Tibial artery (tissue), 4 donors: ENCODE measurements at regions not wholly inside any gene's neighbourhood (a gene's known extent, or its start where the extent isn't known, plus 50 kb on each side); places are given as distances from the start of the nearest gene placed in this dataset.

Experiments used
- DNase-seq, 2 donors: peaks; one replicate each; pipeline ENCODE4 v3.0.0-alpha.2; 2019
- H3K27ac ChIP-seq, 2 donors: fragments of 200-600 bp; sonication (generic) in 1 of 2; 1 replicate in 1 of 2; 2 replicates in 1 of 2; pipeline ENCODE4 v1.5.1; 2018 to 2019; ENCODE audit warnings: mild to moderate bottlenecking in 1 of 2
- H3K27me3 ChIP-seq, 2 donors: fragments of 200-600 bp; sonication (generic) in 1 of 2; one replicate each; pipeline versions ENCODE4 v1.5.1 to v1.6.0; 2016 to 2019
- H3K36me3 ChIP-seq, 3 donors: fragments of 200-600 bp; sonication (generic) in 2 of 3; one replicate each; pipeline ENCODE4 v1.5.1; 2016 to 2019; ENCODE audit warnings: mild to moderate bottlenecking in 2 of 3
- H3K4me1 ChIP-seq, 4 donors: fragments of 200-600 bp; sonication (generic) in 2 of 4; 1 replicate in 3 of 4; 2 replicates in 1 of 4; pipeline ENCODE4 v1.5.1; 2016 to 2019
- H3K4me3 ChIP-seq, 2 donors: fragments of 200-600 bp; sonication (generic) in 1 of 2; 1 replicate in 1 of 2; 2 replicates in 1 of 2; pipeline ENCODE4 v1.5.1; 2018 to 2019; ENCODE audit warnings: mild to moderate bottlenecking in 2 of 2
- H3K9me3 ChIP-seq, 3 donors: fragments of 200-600 bp; sonication (generic) in 1 of 3; one replicate each; pipeline ENCODE4 v1.5.1; 2016 to 2019
- CTCF ChIP-seq, 2 experiments: fragments of 200-600 bp in 1 of 2; fragments of 450-650 bp in 1 of 2; IDR thresholded peaks; one replicate each; pipeline ENCODE4 v1.5.1; 2017 to 2019; ENCODE audit warnings: antibody characterized with exemption in 2 of 2, mild to moderate bottlenecking in 1 of 2, moderate library complexity in 1 of 2
- intact Hi-C: fragments of 100-400 bp; cut with DNase I; formaldehyde crosslinking; loops from one replicate; pipeline ENCODE4 v1.15.0; 2023; ENCODE audit warnings: low total_unique reads

- intact Hi-C loops: no loop called here
- Histone ChIP-seq H3K36me3 (no peaks in the 10 kb centered on the region), H3K9me3 (no peaks in the 10 kb centered on the region), H3K27me3 (no peaks in the 10 kb centered on the region), H3K4me1 (no peaks in the 10 kb centered on the region), H3K27ac (no peak overlapping the region), H3K4me3 (no peak overlapping the region)
- no peak for DNase-seq
- TF ChIP-seq CTCF (IDR thresholded peaks at IDR 0.05): no peak
Measured at GRCh38 chr2:47250586-47251403, 74.5 kb upstream of the CALM2 start.

- H3K4me1 ChIP-seq: no peaks in the 10 kb centered on the region
- no peaks in the 10 kb centered on the region for H3K9me3 ChIP-seq
- no peaks in the 10 kb centered on the region for H3K36me3 ChIP-seq
- no peak for DNase-seq
- H3K27ac ChIP-seq: no peak overlapping the region
- no peaks in the 10 kb centered on the region for H3K27me3 ChIP-seq
- TF ChIP-seq CTCF (IDR thresholded peaks at IDR 0.05): no peak
- intact Hi-C loops: no loop called here
- no peak overlapping the region for H3K4me3 ChIP-seq
Measured at GRCh38 chr2:47249931-47250330, 73.6 kb upstream of the CALM2 start.

GRCh38 chr2:47249157-47249900 is 73.0 kb upstream of the CALM2 start:
- Histone ChIP-seq H3K9me3 (no peaks in the 10 kb centered on the region), H3K27me3 (no peaks in the 10 kb centered on the region), H3K4me3 (no peak overlapping the region), H3K4me1 (no peaks in the 10 kb centered on the region), H3K27ac (no peak overlapping the region), H3K36me3 (no peaks in the 10 kb centered on the region)
- no peak for TF ChIP-seq CTCF (IDR thresholded peaks at IDR 0.05)
- intact Hi-C loops: no loop called here
- DNase-seq: no peak

GRCh38 chr2:47243596-47244323 is 67.4 kb upstream of the CALM2 start:
- no peak for DNase-seq
- intact Hi-C loops: no loop called here
- Histone ChIP-seq H3K27ac (no peak overlapping the region), H3K27me3 (no peaks in the 10 kb centered on the region), H3K9me3 (no peaks in the 10 kb centered on the region), H3K36me3 (no peaks in the 10 kb centered on the region), H3K4me3 (no peak overlapping the region), H3K4me1 (no peaks in the 10 kb centered on the region)
- no peak for TF ChIP-seq CTCF (IDR thresholded peaks at IDR 0.05)

- DNase-seq: no peak
- Histone ChIP-seq H3K4me3 (no peak overlapping the region), H3K36me3 (no peaks in the 10 kb centered on the region), H3K4me1 (peaks cover 0 to 16% (median 13%) of the 10 kb centered on the region in 4 donors), H3K27ac (no peak overlapping the region), H3K9me3 (no peaks in the 10 kb centered on the region), H3K27me3 (no peaks in the 10 kb centered on the region)
- intact Hi-C loops: no loop called here
- no peak for TF ChIP-seq CTCF (IDR thresholded peaks at IDR 0.05)
Measured at GRCh38 chr2:47241715-47242114, 65.4 kb upstream of the CALM2 start.
